ENCODE measurements at regions not wholly inside any gene's neighbourhood (a gene's known extent, or its start where the extent isn't known, plus 50 kb on each side); places are given as distances from the start of the nearest gene placed in this dataset.

DNA sequence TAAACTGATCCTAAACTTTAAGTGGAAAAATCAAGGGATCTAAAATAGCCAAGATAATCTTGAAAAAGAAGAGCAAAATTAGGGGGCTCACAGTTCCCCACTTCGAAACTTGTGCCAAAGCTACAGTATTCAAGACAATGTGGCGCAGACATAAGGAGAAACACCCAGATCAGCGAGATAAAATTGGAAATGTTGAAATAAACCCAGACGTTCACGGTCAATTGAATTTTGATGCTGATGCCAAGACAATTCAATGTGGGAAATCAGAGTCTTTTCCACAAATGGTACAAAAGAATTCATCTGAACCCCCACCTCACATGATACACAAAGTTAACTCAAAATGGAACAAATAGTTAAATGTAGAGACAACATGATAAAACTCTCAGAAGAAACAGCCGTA is 601.6 kb downstream of the BRD1 start:
- TF ChIP-seq, protein P1, sequence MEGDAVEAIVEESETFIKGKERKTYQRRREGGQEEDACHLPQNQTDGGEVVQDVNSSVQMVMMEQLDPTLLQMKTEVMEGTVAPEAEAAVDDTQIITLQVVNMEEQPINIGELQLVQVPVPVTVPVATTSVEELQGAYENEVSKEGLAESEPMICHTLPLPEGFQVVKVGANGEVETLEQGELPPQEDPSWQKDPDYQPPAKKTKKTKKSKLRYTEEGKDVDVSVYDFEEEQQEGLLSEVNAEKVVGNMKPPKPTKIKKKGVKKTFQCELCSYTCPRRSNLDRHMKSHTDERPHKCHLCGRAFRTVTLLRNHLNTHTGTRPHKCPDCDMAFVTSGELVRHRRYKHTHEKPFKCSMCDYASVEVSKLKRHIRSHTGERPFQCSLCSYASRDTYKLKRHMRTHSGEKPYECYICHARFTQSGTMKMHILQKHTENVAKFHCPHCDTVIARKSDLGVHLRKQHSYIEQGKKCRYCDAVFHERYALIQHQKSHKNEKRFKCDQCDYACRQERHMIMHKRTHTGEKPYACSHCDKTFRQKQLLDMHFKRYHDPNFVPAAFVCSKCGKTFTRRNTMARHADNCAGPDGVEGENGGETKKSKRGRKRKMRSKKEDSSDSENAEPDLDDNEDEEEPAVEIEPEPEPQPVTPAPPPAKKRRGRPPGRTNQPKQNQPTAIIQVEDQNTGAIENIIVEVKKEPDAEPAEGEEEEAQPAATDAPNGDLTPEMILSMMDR (conservative IDR thresholded peaks at IDR 0.05; ENCODE audit: low read depth, low read length), result no peak
- no peak for TF ChIP-seq POLR2A (IDR thresholded peaks at IDR 0.05; ENCODE audit: low read depth, low read length)
- TF ChIP-seq BHLHE40 (IDR thresholded peaks at IDR 0.05; ENCODE audit: low read depth, low read length), result no peak
- TF ChIP-seq FOS (IDR thresholded peaks at IDR 0.05; ENCODE audit: low read depth, low read length), result no peak

Data from IMR-90 (cell line).